ENCODE measurements at regions not wholly inside any gene's neighbourhood (a gene's known extent, or its start where the extent isn't known, plus 50 kb on each side); places are given as distances from the start of the nearest gene placed in this dataset.

DNA sequence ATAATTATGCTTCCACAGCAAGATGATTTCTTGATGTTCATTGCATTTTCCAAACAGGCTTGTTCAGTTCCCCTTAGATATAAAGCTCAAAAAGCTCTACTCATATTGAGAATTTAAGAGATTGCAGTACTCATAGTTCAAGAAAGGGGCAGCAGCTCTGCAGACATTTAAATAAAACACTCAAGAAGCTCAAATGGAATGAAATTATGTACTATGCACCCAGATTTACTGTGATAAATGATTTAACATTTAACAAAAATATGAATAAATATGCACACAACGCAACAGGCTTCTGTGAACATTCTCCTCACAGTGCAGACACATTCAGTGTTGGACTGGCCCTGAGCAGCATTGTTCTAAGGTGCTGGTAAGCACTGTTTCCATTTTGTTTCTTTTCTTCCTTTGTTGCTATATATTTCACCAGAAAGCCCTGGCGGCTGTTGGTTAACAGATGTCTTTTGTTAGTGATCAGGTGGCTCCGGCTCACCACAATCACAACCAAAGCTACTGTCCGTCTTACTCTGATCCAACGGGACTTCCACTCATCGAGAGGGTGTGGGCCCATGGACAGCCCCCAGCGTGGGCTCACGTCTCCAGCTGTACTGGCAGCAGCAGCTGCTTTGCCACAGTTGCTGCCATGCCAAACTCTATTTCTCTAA is 1440.3 kb downstream of the NCAM2 start:
- no peak for DNase-seq
- intact Hi-C loops (cut with micrococcal nuclease; ENCODE audit: unreplicated experiment), result no loop called here
- H3K27ac Mint-ChIP-seq (ENCODE audit: unreplicated experiment), result no peak overlapping the region
- H3K4me1 Mint-ChIP-seq (ENCODE audit: low read depth, unreplicated experiment), result peaks cover 13% of the 10 kb centered on the region
- TF ChIP-seq CTCF (IDR thresholded peaks at IDR 0.05; ENCODE audit: insufficient read depth in 1 of 2, low read depth in 1 of 2, low read length in 1 of 2, severe bottlenecking in 1 of 2, unreplicated experiment in 1 of 2), result no peak
- H3K9me3 ChIP-seq, result no peaks in the 10 kb centered on the region
- no peak overlapping the region for H3K4me3 Mint-ChIP-seq (ENCODE audit: unreplicated experiment)
- peaks cover 26% of the 10 kb centered on the region for H3K4me1 ChIP-seq
- no TSS peak for BruUV-seq (replicated peaks)
- no peak overlapping the region for H3K4me3 ChIP-seq (ENCODE audit: low read depth, low read length)
- H3K36me3 Mint-ChIP-seq (ENCODE audit: insufficient read depth, unreplicated experiment), result no peaks in the 10 kb centered on the region
- POLR2A ChIA-PET, result no interaction called here
- no peaks in the 10 kb centered on the region for H3K27me3 Mint-ChIP-seq (ENCODE audit: insufficient read depth, unreplicated experiment)
- H3K36me3 ChIP-seq (ENCODE audit: control insufficient read depth, insufficient read depth, low read length), result no peaks in the 10 kb centered on the region
- H3K27me3 ChIP-seq (replicated peaks; ENCODE audit: control insufficient read depth, insufficient read depth, low read length), result no peaks in the 10 kb centered on the region
- CTCF ChIA-PET, result no interaction called here
- peaks cover 11% of the 10 kb centered on the region for H3K9me3 Mint-ChIP-seq (ENCODE audit: unreplicated experiment)

DNA sequence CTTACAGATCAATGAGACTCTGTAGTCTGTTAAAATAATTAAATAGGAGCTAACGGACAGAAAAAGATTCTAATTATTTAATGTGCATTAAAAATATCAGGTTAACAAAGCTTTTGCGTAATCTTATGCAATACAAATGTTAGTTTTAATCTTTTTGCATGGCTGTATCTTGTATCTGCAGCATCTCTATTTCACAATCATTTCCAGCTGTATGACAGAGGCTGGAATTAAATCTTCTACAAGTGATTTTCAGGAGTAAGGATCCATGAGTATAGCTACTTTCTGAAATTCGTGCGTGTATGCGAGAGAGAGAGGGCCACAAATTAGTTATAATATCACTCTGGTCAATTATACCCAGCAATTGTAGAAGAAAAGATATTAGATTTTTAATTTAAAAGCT is 1446.8 kb downstream of the NCAM2 start:
- ChIA-PET CTCF (no interaction called here), POLR2A (no interaction called here)
- no TSS peak for BruUV-seq (replicated peaks)
- intact Hi-C loops (cut with micrococcal nuclease; ENCODE audit: unreplicated experiment), result no loop called here
- no peak for TF ChIP-seq CTCF (IDR thresholded peaks at IDR 0.05; ENCODE audit: insufficient read depth in 1 of 2, low read depth in 1 of 2, low read length in 1 of 2, severe bottlenecking in 1 of 2, unreplicated experiment in 1 of 2)
- H3K27ac Mint-ChIP-seq (ENCODE audit: unreplicated experiment), result no peak overlapping the region
- H3K36me3 ChIP-seq (ENCODE audit: control insufficient read depth, insufficient read depth, low read length), result no peaks in the 10 kb centered on the region
- H3K27me3 ChIP-seq (replicated peaks; ENCODE audit: control insufficient read depth, insufficient read depth, low read length), result no peaks in the 10 kb centered on the region
- H3K4me3 Mint-ChIP-seq (ENCODE audit: unreplicated experiment), result no peak overlapping the region
- H3K36me3 Mint-ChIP-seq (ENCODE audit: insufficient read depth, unreplicated experiment), result no peaks in the 10 kb centered on the region
- H3K4me3 ChIP-seq (ENCODE audit: low read depth, low read length), result no peak overlapping the region
- DNase-seq, result no peak
- H3K9me3 ChIP-seq, result no peaks in the 10 kb centered on the region
- H3K27me3 Mint-ChIP-seq (ENCODE audit: insufficient read depth, unreplicated experiment), result no peaks in the 10 kb centered on the region
- H3K4me1 ChIP-seq, result no peaks in the 10 kb centered on the region
- no peaks in the 10 kb centered on the region for H3K9me3 Mint-ChIP-seq (ENCODE audit: unreplicated experiment)
- H3K4me1 Mint-ChIP-seq (ENCODE audit: low read depth, unreplicated experiment), result no peaks in the 10 kb centered on the region

- Mint-ChIP-seq H3K4me3 (ENCODE audit: unreplicated experiment) (no peak overlapping the region), H3K27ac (ENCODE audit: unreplicated experiment) (no peak overlapping the region), H3K9me3 (ENCODE audit: unreplicated experiment) (no peaks in the 10 kb centered on the region), H3K36me3 (ENCODE audit: insufficient read depth, unreplicated experiment) (no peaks in the 10 kb centered on the region), H3K27me3 (ENCODE audit: insufficient read depth, unreplicated experiment) (no peaks in the 10 kb centered on the region), H3K4me1 (ENCODE audit: low read depth, unreplicated experiment) (no peaks in the 10 kb centered on the region)
- Histone ChIP-seq H3K36me3 (ENCODE audit: control insufficient read depth, insufficient read depth, low read length) (no peaks in the 10 kb centered on the region), H3K4me3 (ENCODE audit: low read depth, low read length) (no peak overlapping the region), H3K9me3 (no peaks in the 10 kb centered on the region), H3K27me3 (replicated peaks; ENCODE audit: control insufficient read depth, insufficient read depth, low read length) (no peaks in the 10 kb centered on the region), H3K4me1 (no peaks in the 10 kb centered on the region)
- no peak for TF ChIP-seq CTCF (IDR thresholded peaks at IDR 0.05; ENCODE audit: insufficient read depth in 1 of 2, low read depth in 1 of 2, low read length in 1 of 2, severe bottlenecking in 1 of 2, unreplicated experiment in 1 of 2)
- ChIA-PET CTCF (no interaction called here), POLR2A (no interaction called here)
- BruUV-seq (replicated peaks), result no TSS peak
- intact Hi-C loops (cut with micrococcal nuclease; ENCODE audit: unreplicated experiment), result no loop called here
- no peak for DNase-seq
Measured at GRCh38 chr21:22450507-22450906, 1452.3 kb downstream of the NCAM2 start.

Data from Caco-2 (cell line).